ENCODE measurements at regions not wholly inside any gene's neighbourhood (a gene's known extent, or its start where the extent isn't known, plus 50 kb on each side); places are given as distances from the start of the nearest gene placed in this dataset.

- TF ChIP-seq CTCF (conservative IDR thresholded peaks at IDR 0.05; ENCODE audit: control insufficient read depth, insufficient read depth, low read depth, low read length), result no peak
- no peak for DNase-seq (ENCODE audit: low read depth)
Measured at GRCh38 chr18:46302528-46303485, 198.6 kb downstream of the HAUS1 start.

DNA sequence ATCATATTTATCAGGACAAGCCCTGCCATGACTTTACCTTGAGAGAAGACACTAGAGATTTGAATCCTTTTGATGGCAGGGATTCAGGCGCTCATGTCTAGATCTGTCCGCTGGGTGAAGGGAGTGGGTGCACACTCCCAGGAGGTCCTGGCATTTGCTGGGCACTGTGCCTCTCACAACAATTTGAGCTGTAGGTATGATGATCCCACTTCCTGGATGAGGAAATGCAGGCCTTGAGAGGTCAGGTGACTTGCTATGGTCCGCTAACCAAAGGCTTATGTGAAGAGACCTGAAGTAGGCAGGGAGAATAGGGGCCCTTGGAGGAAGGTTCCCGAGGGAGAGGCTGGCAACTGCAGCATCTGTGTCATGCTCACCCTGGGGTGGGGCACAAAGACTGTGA is 206.1 kb downstream of the HAUS1 start:
- no peak for DNase-seq (ENCODE audit: low read depth)
- no peak overlapping the region for H3K4me3 ChIP-seq (ENCODE audit: control insufficient read depth, low read depth, low read length)
- TF ChIP-seq CTCF (conservative IDR thresholded peaks at IDR 0.05; ENCODE audit: control insufficient read depth, insufficient read depth, low read depth, low read length), result no peak

More at GRCh38 chr18:46302528-46303485, 198.6 kb downstream of the HAUS1 start:
- H3K4me3 ChIP-seq (ENCODE audit: control insufficient read depth, low read depth, low read length), result no peak overlapping the region

DNA sequence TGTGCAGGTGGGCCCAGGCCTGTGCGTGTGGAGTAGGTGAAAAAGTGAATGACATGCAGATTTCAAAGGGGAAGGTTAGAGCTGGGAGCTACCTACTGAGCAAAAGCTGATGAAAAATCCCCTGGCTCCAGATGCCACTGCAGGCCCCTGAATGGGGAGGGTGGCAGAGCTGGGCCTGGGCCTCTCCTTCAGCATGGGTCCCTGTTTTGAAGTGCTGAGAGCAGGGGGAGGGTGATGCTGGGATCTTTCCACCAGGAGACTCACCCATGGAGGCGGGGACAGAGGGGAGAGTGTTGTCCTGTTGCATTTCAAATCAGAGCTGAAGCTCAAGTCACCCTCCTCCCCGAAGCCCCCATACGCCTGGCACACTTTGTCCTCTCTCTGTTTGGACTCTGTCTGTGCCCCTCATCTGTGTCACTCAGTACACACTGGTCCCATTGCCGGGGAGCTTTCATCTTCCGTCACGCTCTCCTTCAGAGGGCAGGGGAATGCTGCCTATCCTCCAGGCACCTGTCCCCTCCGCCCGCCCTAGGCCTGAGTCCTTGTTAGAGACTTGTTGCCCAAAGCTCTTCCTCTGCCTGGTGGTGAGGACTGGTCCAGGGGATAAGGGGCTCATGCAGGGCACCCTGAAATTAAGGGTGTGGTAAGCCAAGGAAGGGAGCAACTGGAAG is 206.6 kb downstream of the HAUS1 start:
- DNase-seq (ENCODE audit: low read depth), result no peak
- H3K4me3 ChIP-seq (ENCODE audit: control insufficient read depth, low read depth, low read length), result no peak overlapping the region
- no peak for TF ChIP-seq CTCF (conservative IDR thresholded peaks at IDR 0.05; ENCODE audit: control insufficient read depth, insufficient read depth, low read depth, low read length)

- no peak for DNase-seq (ENCODE audit: low read depth)
- TF ChIP-seq CTCF (conservative IDR thresholded peaks at IDR 0.05; ENCODE audit: control insufficient read depth, insufficient read depth, low read depth, low read length), result no peak
- no peak overlapping the region for H3K4me3 ChIP-seq (ENCODE audit: control insufficient read depth, low read depth, low read length)
Measured at GRCh38 chr18:46311491-46311890, 207.3 kb downstream of the HAUS1 start.

- TF ChIP-seq CTCF (conservative IDR thresholded peaks at IDR 0.05; ENCODE audit: control insufficient read depth, insufficient read depth, low read depth, low read length), result no peak
- no peak overlapping the region for H3K4me3 ChIP-seq (ENCODE audit: control insufficient read depth, low read depth, low read length)
- no peak for DNase-seq (ENCODE audit: low read depth)
Measured at GRCh38 chr18:46312221-46312620, 208.0 kb downstream of the HAUS1 start.

DNA sequence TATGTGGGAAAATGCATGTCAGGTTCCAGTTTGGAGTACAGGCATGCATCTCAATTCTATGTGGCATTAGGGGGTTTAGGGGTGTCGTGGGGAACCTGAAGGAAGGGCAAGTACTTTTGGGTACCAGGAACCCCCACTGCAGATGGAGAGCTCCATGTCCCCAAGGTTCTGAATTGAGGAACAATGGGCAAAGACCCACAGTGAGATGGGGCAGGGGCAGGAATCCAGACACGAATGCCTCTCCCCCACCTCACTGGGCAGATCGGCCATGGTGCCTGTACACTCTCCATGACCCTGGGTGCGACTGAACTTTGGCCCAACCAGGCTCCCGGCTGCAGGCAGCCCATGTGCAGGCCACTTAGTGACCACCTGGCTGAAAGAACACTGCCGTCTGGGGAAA is 209.3 kb downstream of the HAUS1 start:
- no peak for TF ChIP-seq CTCF (conservative IDR thresholded peaks at IDR 0.05; ENCODE audit: control insufficient read depth, insufficient read depth, low read depth, low read length)
- DNase-seq (ENCODE audit: low read depth), result no peak
- no peak overlapping the region for H3K4me3 ChIP-seq (ENCODE audit: control insufficient read depth, low read depth, low read length)
